IMR-90 (cell line): ENCODE measurements at regions not wholly inside any gene's neighbourhood (a gene's known extent, or its start where the extent isn't known, plus 50 kb on each side); places are given as distances from the start of the nearest gene placed in this dataset.

ENCODE experiments used
- ATAC-seq: fragments of 200-7000 bp; cut with Tn5 transposase; 2 replicates; pipeline ENCODE4 v1.9.1; 2020; ENCODE audit warnings: low read depth, mild to moderate bottlenecking, moderate library complexity
- BruUV-seq: library from RNA; stranded (reverse); fragments of 400-500 nt; replicated peaks from 2 replicates; lab custom pipeline; 2021; lab: Mats Ljungman, UMichigan
- CTCF ChIA-PET: fragments of 300-600 bp; formaldehyde crosslinking; extraction: SDS; loops from one replicate; lab custom pipeline; 2021; ENCODE audit warnings: antibody characterized with exemption; lab: Yijun Ruan, JAX
- POLR2A ChIA-PET: fragments of 300-600 bp; sonication (Branson Sonifier 250); formaldehyde crosslinking; loops from one replicate; lab custom pipeline; 2022; ENCODE audit warnings: antibody characterized with exemption; ENCODE audit not compliant: unreplicated experiment; lab: Charles Lee
- DNase-seq: peaks from one replicate; pipeline ENCODE4 v3.0.0; 2013
- H2AFZ ChIP-seq: replicated peaks from 2 replicates; pipeline ENCODE3; 2013; ENCODE audit warnings: low read length, mild to moderate bottlenecking; ENCODE audit not compliant: poor library complexity
- H2AK5ac ChIP-seq: 2 replicates; pipeline ENCODE4 v1.6.1; 2013; ENCODE audit warnings: low read depth, low read length, inconsistent platforms
- H2AK9ac ChIP-seq: replicated peaks from 2 replicates; pipeline ENCODE3; 2013; ENCODE audit warnings: mild to moderate bottlenecking, low read depth, low read length, moderate library complexity; ENCODE audit not compliant: poor library complexity
- H2BK120ac ChIP-seq: 2 replicates; pipeline ENCODE4 v1.6.1; 2013; ENCODE audit warnings: low read depth, low read length, inconsistent platforms
- H2BK15ac ChIP-seq: 3 replicates; pipeline ENCODE4 v1.6.1; 2013; ENCODE audit warnings: low read depth, low read length, inconsistent platforms
- H2BK20ac ChIP-seq: 2 replicates; pipeline ENCODE4 v1.6.1; 2013; ENCODE audit warnings: low read depth, mild to moderate bottlenecking, inconsistent platforms, low read length, moderate library complexity
- H2BK5ac ChIP-seq: 2 replicates; pipeline ENCODE4 v1.6.1; 2013; ENCODE audit warnings: mild to moderate bottlenecking, low read depth, low read length, inconsistent platforms; ENCODE audit not compliant: poor library complexity, severe bottlenecking
- H3K14ac ChIP-seq: replicated peaks from 2 replicates; pipeline ENCODE4 v1.6.1; 2013; ENCODE audit warnings: low read depth, low read length, inconsistent platforms
- H3K18ac ChIP-seq: 2 replicates; pipeline ENCODE4 v1.6.1; 2013; ENCODE audit warnings: low read depth, low read length, control low read depth
- H3K23ac ChIP-seq: 2 replicates; pipeline ENCODE4 v1.6.1; 2013; ENCODE audit warnings: low read depth, low read length, inconsistent platforms
- H3K27ac ChIP-seq: 2 replicates; pipeline ENCODE4 v1.5.1; 2013; ENCODE audit warnings: mild to moderate bottlenecking, control low read depth, low read length; ENCODE audit not compliant: insufficient read depth
- H3K27me3 ChIP-seq: 2 replicates; pipeline ENCODE4 v1.6.1; 2013; ENCODE audit warnings: low read length; ENCODE audit not compliant: control insufficient read depth, insufficient read depth
- H3K36me3 ChIP-seq: 2 replicates; pipeline ENCODE4 v1.6.1; 2013; ENCODE audit warnings: low read length, mixed read lengths; ENCODE audit not compliant: control insufficient read depth, insufficient read depth
- H3K4ac ChIP-seq: 2 replicates; pipeline ENCODE4 v1.6.1; 2013; ENCODE audit warnings: low read depth, low read length, inconsistent platforms
- H3K4me1 ChIP-seq: 2 replicates; pipeline ENCODE4 v1.6.1; 2013; ENCODE audit warnings: low read length, mixed read lengths; ENCODE audit not compliant: control insufficient read depth, insufficient read depth
- H3K4me2 ChIP-seq: 2 replicates; pipeline ENCODE4 v1.6.1; 2013; ENCODE audit warnings: low read depth, mild to moderate bottlenecking, control low read depth, low read length, moderate library complexity
- H3K4me3 ChIP-seq: 2 replicates; pipeline ENCODE4 v1.5.1; 2013; ENCODE audit warnings: low read depth, mild to moderate bottlenecking, control low read depth, low read length, moderate library complexity; ENCODE audit not compliant: insufficient read depth
- H3K56ac ChIP-seq: 2 replicates; pipeline ENCODE4 v1.6.1; 2013; ENCODE audit warnings: low read length, inconsistent platforms; ENCODE audit not compliant: insufficient read depth; ENCODE audit errors: extremely low read depth
- H3K79me1 ChIP-seq, 2 experiments: 2 replicates each; pipeline ENCODE4 v1.6.1; 2013; ENCODE audit warnings: low read length in 2 of 2, inconsistent platforms in 1 of 2, low read depth in 1 of 2
- H3K9ac ChIP-seq: 2 replicates; pipeline ENCODE4 v1.6.1; 2013; ENCODE audit warnings: low read depth, low read length, control low read depth
- H3K9me1 ChIP-seq: 2 replicates; pipeline ENCODE4 v1.6.1; 2013; ENCODE audit warnings: low read length, inconsistent platforms; ENCODE audit not compliant: insufficient read depth
- H3K9me3 ChIP-seq: 2 replicates; pipeline ENCODE4 v1.6.1; 2013; ENCODE audit warnings: low read length; ENCODE audit not compliant: control insufficient read depth, insufficient read depth
- H4K20me1 ChIP-seq: 2 replicates; pipeline ENCODE4 v1.6.1; 2013; ENCODE audit warnings: low read length, inconsistent platforms; ENCODE audit not compliant: insufficient read depth
- H4K5ac ChIP-seq: 2 replicates; pipeline ENCODE4 v1.6.1; 2013; ENCODE audit warnings: mild to moderate bottlenecking, low read depth, low read length, control low read depth
- H4K8ac ChIP-seq, 2 experiments: 2 replicates each; pipeline ENCODE4 v1.6.1; 2013; ENCODE audit warnings: low read depth in 2 of 2, low read length in 2 of 2, control low read depth in 1 of 2, inconsistent platforms in 1 of 2
- H4K91ac ChIP-seq: 2 replicates; pipeline ENCODE4 v1.6.1; 2013; ENCODE audit warnings: low read depth, low read length, inconsistent platforms; ENCODE audit not compliant: insufficient read depth
- BHLHE40 ChIP-seq: fragments of 150-350 bp; IDR thresholded peaks from 2 replicates; pipeline ENCODE4 v1.6.1; 2016; ENCODE audit warnings: mild to moderate bottlenecking, low read depth, low read length
- CEBPB ChIP-seq: IDR thresholded peaks from 2 replicates; pipeline ENCODE4 v1.6.1; 2012; ENCODE audit warnings: low read depth, low read length, improper control_type of control experiment
- MAZ ChIP-seq: IDR thresholded peaks from 2 replicates; pipeline ENCODE4 v1.6.1; 2012; ENCODE audit warnings: low read depth, mild to moderate bottlenecking, low read length, improper control_type of control experiment, moderate library complexity, borderline replicate concordance
- POLR2A ChIP-seq: IDR thresholded peaks from 2 replicates; pipeline ENCODE4 v1.6.1; 2012; ENCODE audit warnings: mild to moderate bottlenecking, low read depth, low read length
- RFX5 ChIP-seq: IDR thresholded peaks from 2 replicates; pipeline ENCODE4 v1.8.0; 2012; ENCODE audit warnings: low read depth, mild to moderate bottlenecking, low read length, moderate library complexity
- USF2 ChIP-seq: fragments of 150-350 bp; IDR thresholded peaks from 2 replicates; pipeline ENCODE4 v1.6.1; 2017; ENCODE audit warnings: mild to moderate bottlenecking, antibody characterized with exemption, low read length, low read depth
- WGBS, 2 experiments: methylation state at CpG; one replicate each; pipeline versions ENCODE4 v1.1.5 to v1.1.7; 2013; ENCODE audit warnings: missing lambda C conversion rate in 2 of 2; ENCODE audit not compliant: insufficient read length in 1 of 2; ENCODE audit errors: extremely low coverage in 2 of 2; 5-methylcytosine and 5-hydroxymethylcytosine counted together
- dilution Hi-C: fragments of 300-500 bp; cut with HindIII; formaldehyde crosslinking; loops from one replicate; pipeline ENCODE4 v1.14.3; 2018; ENCODE audit warnings: low sequenced_read_pairs; ENCODE audit not compliant: unreplicated experiment
- in situ Hi-C: fragments of 300-500 bp; cut with MboI; formaldehyde crosslinking; loops from 3 replicates; pipeline ENCODE4 v1.14.3; 2019; ENCODE audit warnings: low sequenced_read_pairs, inconsistent platforms, mixed read lengths
- intact Hi-C: fragments of 100-400 bp; cut with micrococcal nuclease; formaldehyde crosslinking; loops from 2 replicates; pipeline ENCODE4 v1.10.0; 2022

- H3K36me3 ChIP-seq: no peaks in the 10 kb centered on the region
- intact Hi-C loops: no loop called here
- H3K27me3 ChIP-seq: peaks cover 18% of the 10 kb centered on the region
- BruUV-seq: no TSS peak
- dilution Hi-C loops: no loop called here
- no peaks in the 10 kb centered on the region for H3K4me1 ChIP-seq
- ChIA-PET POLR2A (no interaction called here), CTCF (no interaction called here)
- no peaks in the 10 kb centered on the region for H3K9me3 ChIP-seq
- no peak overlapping the region for H4K5ac ChIP-seq
- H4K91ac ChIP-seq: no peak overlapping the region
- H3K79me1 ChIP-seq: no peaks in the 10 kb centered on the region
- WGBS, 2 experiments: no CpG with 5 or more reads among the region's 2 CpGs
- H3K4me2 ChIP-seq: no peak overlapping the region
- no peak overlapping the region for H4K8ac ChIP-seq
- H3K27ac ChIP-seq: no peak overlapping the region
- DNase-seq (no peak), ATAC-seq (no peak)
- TF ChIP-seq USF2 (no peak), BHLHE40 (no peak), MAZ (no peak), RFX5 (no peak), POLR2A (no peak), CEBPB (no peak)
- H2BK120ac ChIP-seq: no peak overlapping the region
- H2AFZ ChIP-seq: no peak overlapping the region
- in situ Hi-C loops: no loop called here
- no peak overlapping the region for H3K56ac ChIP-seq
- no peak overlapping the region for H3K23ac ChIP-seq
- no peaks in the 10 kb centered on the region for H4K20me1 ChIP-seq
- no peak overlapping the region for H2AK5ac ChIP-seq
- no peak overlapping the region for H2BK20ac ChIP-seq
- no peak overlapping the region for H3K18ac ChIP-seq
- no peak overlapping the region for H2BK5ac ChIP-seq
- H2AK9ac ChIP-seq: no peak overlapping the region
- H3K4me3 ChIP-seq: no peak overlapping the region
- H2BK15ac ChIP-seq: no peak overlapping the region
- no peak overlapping the region for H3K9ac ChIP-seq
- H3K14ac ChIP-seq: no peak overlapping the region
- no peaks in the 10 kb centered on the region for H3K9me1 ChIP-seq
- H3K4ac ChIP-seq: no peak overlapping the region
Measured at GRCh38 chr5:74465724-74466123, 174.8 kb downstream of the ENC1 start.
